HG03108 (cell line): ENCODE measurements at regions not wholly inside any gene's neighbourhood (a gene's known extent, or its start where the extent isn't known, plus 50 kb on each side); places are given as distances from the start of the nearest gene placed in this dataset.

Experiments
- ATAC-seq: cut with Tn5 transposase; IDR thresholded peaks from one replicate; pipeline ENCODE4 v1.9.1; 2021; ENCODE audit warnings: moderate library complexity; ENCODE audit not compliant: unreplicated experiment

DNA sequence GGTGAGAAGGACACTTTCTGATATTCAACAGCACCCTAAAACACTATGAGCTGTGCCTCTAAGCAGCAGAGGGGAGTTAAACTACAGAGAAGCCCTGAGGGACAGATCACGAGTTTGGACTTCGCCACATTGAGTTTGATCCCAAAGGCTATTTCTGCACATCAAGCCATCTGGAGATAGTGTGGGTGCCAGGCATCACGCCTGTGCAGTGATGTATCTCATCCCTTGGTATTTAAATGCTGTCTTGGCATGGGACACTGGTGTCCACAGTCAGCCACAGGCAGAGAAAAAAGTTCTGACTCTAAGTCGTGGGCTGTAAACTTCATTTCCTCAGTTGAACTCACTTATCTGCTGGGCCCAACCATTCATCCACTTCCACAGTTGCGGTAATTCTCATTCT lies 742.3 kb upstream of the CELF4 start:
- ATAC-seq, result no peak

DNA sequence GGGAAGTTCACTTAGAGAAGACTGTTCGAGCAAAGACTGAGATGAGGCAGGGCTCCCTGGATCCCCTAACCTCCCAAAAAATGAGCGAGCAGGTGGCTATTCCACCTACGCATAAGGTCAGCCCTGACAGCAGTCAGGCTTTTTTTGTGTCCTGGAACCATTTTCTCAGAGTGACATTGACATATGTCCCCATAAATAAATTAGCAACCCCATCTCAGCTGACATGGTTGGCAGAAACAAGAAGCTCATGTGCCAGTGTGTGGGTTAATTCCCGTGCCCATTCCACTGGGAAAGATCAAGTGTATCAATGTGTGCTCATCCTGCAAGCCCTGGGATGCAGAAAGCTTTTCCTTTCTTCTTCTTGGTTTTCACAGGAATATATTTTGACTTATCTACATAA lies 740.4 kb upstream of the CELF4 start:
- ATAC-seq, result no peak

DNA sequence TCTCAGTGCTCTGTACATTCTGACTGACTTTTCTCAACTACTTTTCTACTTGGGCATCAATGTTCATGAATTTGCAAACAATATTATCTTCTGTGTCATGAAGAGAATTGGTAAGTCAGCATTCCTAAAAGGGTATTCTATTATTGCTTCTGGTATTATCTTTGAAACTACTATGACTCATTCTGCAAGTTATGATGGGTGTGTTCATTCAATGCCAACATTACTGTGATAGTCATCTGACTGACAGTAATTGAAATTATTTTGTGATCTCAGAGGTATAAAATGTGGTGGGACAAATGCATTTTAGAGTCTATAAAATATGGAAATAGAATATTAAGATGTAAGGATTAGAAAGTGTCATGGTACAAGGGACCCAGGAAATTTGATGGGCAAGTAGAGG lies 736.0 kb upstream of the CELF4 start:
- no peak for ATAC-seq

DNA sequence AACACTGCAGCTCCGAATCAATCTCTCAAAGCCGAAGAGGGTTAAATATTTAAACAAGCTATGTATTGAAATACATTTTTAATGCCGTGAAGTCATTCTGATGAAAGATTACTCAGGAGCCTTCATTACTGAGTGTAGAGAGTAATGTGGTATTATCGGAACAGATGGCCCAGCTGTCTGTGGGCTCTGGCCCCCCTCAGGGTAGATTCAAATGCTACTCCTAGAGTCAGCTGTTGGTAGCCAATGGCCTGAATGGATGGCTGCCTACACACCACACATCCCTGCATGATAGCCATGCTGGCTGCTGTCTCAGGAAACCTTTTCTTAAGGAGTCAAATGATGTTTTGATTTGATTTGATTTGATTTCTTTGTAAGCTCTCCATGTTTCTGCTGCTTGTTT lies 732.3 kb upstream of the CELF4 start:
- ATAC-seq, result no peak

DNA sequence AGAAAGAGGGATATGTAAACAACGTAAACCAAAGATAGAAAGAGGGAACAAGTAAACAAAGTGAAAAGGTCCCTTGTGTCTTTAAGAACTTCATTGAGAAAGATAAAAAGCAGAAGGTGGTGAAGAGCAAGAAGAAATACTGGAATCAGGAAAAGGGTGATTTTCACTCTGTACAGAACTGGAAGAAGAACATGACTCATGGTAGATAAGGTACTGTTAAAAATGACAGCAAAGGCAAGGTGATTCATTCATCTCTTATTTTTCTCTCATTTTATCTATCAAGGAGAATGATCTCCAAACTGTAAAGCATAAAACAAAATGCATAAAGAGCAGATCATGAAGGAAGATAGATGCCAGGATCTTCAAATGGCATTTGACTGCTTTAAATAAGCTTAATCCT lies 724.6 kb upstream of the CELF4 start:
- ATAC-seq, result no peak

DNA sequence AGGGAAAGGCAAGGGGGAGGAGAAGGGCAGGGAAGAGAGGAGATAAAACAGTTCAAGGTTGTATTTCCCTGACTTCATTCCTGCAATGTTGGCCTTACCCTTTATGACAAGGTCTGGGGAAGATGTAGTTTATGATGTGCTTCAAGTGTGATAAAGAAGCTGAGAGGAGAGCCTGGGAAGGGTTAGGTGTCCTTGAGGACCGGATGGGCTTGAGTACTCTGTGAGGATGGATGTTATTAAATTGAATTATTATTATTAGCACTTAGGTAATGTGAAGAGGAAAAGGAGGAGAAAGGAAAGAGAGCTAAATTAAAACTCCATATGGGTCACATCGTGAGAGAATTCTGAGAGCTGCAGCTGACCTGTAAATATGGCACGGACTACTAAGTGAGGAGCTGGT lies 719.4 kb upstream of the CELF4 start:
- no peak for ATAC-seq

- no peak for ATAC-seq
Measured at GRCh38 chr18:38263066-38263465, 697.5 kb upstream of the CELF4 start.

- ATAC-seq, result no peak
Measured at GRCh38 chr18:38262661-38263060, 697.1 kb upstream of the CELF4 start.

DNA sequence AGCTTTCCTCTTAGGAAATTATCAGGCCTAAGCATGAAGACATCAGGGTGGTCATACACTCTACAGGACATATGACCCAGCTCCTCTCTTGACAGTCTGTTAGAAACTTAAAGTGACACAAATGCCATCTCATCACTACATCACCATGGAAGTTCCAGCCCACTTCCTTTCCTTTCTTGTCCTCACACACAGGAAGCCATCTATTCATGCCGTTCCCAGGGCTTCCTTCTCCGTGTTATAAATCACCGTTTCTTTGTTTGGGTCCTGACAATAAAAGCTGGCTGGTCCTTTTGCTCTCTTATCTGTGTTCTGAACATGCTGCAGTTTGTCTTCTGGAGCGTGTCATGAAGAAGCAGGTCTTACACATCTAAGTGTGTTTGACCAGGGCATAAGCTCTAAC lies 692.1 kb upstream of the CELF4 start:
- ATAC-seq, result no peak

DNA sequence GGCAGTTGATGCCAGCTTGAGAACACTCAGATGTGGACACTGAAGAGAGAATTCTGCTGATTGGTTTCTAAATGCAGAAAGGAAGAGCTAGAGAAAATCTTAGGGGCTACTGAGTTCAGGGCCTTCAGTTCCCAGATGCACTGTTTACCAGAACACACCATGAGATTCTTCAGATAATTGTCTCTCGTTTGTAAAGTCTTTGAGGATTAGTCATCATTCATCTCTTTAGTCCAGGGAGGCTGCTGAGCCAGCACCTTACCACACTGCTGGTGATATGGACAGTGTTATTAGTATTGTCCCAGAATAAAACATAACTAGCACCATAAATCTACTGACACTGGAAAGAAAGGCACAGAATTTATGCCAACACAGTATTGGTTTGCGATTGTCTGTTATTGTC lies 690.8 kb upstream of the CELF4 start:
- no peak for ATAC-seq

DNA sequence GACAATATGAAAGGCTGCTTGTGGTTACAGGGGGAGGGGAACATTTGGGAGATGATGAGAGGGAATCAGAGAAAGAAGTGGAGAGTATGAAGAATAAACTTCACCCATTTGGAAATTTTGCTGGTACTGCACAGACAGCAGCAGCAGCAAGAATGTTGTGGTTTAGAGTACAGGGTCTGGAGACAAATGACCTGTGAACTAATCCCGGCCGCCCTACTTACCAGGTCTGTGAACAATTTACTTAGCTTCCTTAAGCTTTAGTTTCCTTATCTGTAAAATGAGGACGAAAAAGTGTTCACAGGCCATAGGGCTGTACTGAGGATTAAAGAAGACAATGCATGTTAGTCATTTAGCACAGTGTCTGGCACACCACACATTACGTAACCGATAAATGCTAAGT lies 685.4 kb upstream of the CELF4 start:
- no peak for ATAC-seq

- no peak for ATAC-seq
Measured at GRCh38 chr18:38244480-38244879, 678.9 kb upstream of the CELF4 start.

DNA sequence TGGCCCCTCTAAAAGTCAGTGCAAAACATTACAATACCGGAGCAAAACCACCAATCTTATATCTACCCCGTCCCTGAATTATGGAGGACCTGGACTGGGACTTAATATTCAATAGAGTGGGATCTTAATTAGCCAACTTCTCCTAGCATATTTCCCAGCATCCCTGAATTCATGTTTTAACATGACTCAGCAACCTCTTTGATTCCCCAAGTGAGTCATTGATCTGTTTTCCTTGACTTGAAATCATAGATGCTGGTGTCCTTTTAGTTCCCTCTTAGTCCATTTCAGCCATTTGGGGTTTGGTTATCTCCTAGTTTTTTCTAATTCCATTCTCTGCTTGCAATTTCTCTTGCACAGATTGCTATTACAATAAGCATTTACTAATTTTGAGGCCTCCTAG lies 677.7 kb upstream of the CELF4 start:
- no peak for ATAC-seq

GRCh38 chr18:38241736-38242135 lies 676.1 kb upstream of the CELF4 start:
- ATAC-seq, result no peak

GRCh38 chr18:38241216-38241615 lies 675.6 kb upstream of the CELF4 start:
- no peak for ATAC-seq

DNA sequence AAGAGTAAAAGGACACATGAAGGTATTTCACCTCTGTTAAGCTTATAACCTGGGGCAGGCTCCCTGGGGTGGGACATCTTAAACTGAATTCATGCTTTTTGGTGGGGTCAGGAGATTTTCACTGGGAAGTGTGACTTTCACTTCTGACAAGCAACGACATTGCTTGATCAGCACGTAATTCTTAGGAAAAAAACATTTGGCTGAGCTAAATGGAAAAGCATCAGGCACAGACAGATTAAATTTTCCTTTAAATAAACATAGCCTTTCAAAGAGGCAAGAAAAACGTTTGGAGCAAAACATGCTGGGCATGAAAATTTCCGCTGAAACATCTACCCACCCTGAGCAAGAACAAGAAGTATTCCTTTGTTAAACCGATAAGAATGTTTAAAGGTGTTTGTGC lies 674.0 kb upstream of the CELF4 start:
- no peak for ATAC-seq

GRCh38 chr18:38237796-38238195 lies 672.2 kb upstream of the CELF4 start:
- ATAC-seq, result no peak

GRCh38 chr18:38221476-38222100 lies 656.0 kb upstream of the CELF4 start:
- no peak for ATAC-seq

GRCh38 chr18:38198956-38199355 lies 633.4 kb upstream of the CELF4 start:
- ATAC-seq, result no peak

DNA sequence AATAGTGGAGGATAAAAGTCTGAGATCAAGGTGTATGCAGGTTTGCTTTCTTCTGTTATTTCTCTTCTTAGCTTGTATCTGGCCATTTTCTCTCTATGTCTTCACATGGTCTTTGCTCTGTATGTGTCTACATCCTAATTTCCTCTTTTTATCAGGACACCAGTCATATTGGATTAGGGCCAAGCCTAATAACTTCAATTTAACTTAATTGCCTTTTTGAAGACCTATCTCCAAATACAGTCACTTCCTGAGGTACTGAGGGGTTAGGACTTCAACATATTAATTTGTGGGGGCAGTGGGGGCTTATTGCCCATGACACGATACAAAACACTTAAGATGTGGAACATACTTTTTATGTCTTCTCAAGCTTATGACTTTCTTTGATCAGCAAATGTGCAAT lies 632.9 kb upstream of the CELF4 start:
- no peak for ATAC-seq

DNA sequence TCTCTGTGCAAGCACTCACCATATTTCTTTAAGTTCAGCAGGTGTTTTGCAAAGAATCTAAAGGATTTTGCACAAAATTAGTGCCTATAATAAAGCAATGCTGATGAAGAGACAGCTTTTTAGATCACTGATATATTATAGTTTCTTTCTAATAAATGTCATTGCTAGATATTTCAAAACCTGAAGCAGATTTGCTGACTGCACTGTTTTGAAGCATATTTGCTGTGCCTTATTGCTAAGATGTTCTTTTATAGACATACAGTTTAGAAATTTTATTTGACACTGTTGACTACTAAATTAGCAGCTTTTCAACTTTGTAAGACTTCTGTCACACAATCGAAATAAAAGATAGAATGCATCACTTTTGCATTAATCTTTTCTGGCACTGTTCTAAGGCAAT lies 620.9 kb upstream of the CELF4 start:
- ATAC-seq, result no peak

GRCh38 chr18:38174594-38174993 lies 609.0 kb upstream of the CELF4 start:
- no peak for ATAC-seq

GRCh38 chr18:38174173-38174572 lies 608.6 kb upstream of the CELF4 start:
- ATAC-seq, result no peak

GRCh38 chr18:38170845-38171244 lies 605.2 kb upstream of the CELF4 start:
- ATAC-seq, result no peak
